ENCODE measurements at regions not wholly inside any gene's neighbourhood (a gene's known extent, or its start where the extent isn't known, plus 50 kb on each side); places are given as distances from the start of the nearest gene placed in this dataset.

- TF ChIP-seq POLR2A (IDR thresholded peaks at IDR 0.05; ENCODE audit: low read depth, low read length) (no peak), CTCF (IDR thresholded peaks at IDR 0.05; ENCODE audit: extremely low read depth in 1 of 2, insufficient read depth in 1 of 2, low read depth in 1 of 2, low read length in 2 of 2) (no peak), EZH2 (IDR thresholded peaks at IDR 0.05; ENCODE audit: borderline replicate concordance, low read depth, low read length, severe bottlenecking) (no peak), MAX (IDR thresholded peaks at IDR 0.05; ENCODE audit: insufficient read depth, insufficient read length) (no peak), POLR2AphosphoS5 (IDR thresholded peaks at IDR 0.05; ENCODE audit: insufficient read depth, low read depth, low read length) (no peak), FOS (IDR thresholded peaks at IDR 0.05; ENCODE audit: borderline replicate concordance, insufficient read depth, low read length) (no peak), JUN (IDR thresholded peaks at IDR 0.05; ENCODE audit: borderline replicate concordance, insufficient read depth, insufficient read length, low read depth) (no peak), MYC (IDR thresholded peaks at IDR 0.05; ENCODE audit: low read depth, low read length) (no peak), GATA2 (IDR thresholded peaks at IDR 0.05; ENCODE audit: insufficient read depth, insufficient read length, low read depth, low read length) (no peak)
Measured at GRCh38 chr2:142220239-142220638, 89.4 kb upstream of the LRP1B start.

Data from endothelial cell of umbilical vein (primary cell).